HCT116 (cell line): ENCODE measurements at regions not wholly inside any gene's neighbourhood (a gene's known extent, or its start where the extent isn't known, plus 50 kb on each side); places are given as distances from the start of the nearest gene placed in this dataset.

Source experiments
- ATAC-seq: fragments of 200-7000 bp; cut with Tn5 transposase; 2 replicates; pipeline ENCODE4 v1.9.1; 2020; ENCODE audit warnings: mild to moderate bottlenecking, moderate library complexity
- BruUV-seq: library from RNA; stranded (reverse); fragments of 400-500 nt; replicated peaks from 2 replicates; lab custom pipeline; 2021; lab: Mats Ljungman, UMichigan
- CTCF ChIA-PET: fragments of 300-600 bp; sonication (Branson Sonifier 250); formaldehyde crosslinking; loops from one replicate; lab custom pipeline; 2021; ENCODE audit warnings: antibody characterized with exemption; lab: Charles Lee
- POLR2A ChIA-PET: fragments of 300-600, 350-600 bp; sonication (Branson Sonifier 250); formaldehyde crosslinking; loops from one replicate; lab custom pipeline; 2021; ENCODE audit warnings: antibody characterized with exemption; lab: Charles Lee
- RAD21 ChIA-PET, 2 experiments: fragments of 300-600 bp; sonication (Branson Sonifier 250); formaldehyde crosslinking; loops; one replicate each; lab custom pipeline; 2023; ENCODE audit warnings: low total read pairs in 2 of 2; ENCODE audit not compliant: uncharacterized antibody in 2 of 2, unreplicated experiment in 2 of 2, low non-redundant PET in 1 of 2; lab: Charles Lee
- DNase-seq: peaks from one replicate; pipeline ENCODE4 v3.0.0-alpha.2; 2010; ENCODE audit warnings: low read depth, low spot score
- H2AFZ ChIP-seq: fragments of 200-600 bp; shearing (Covaris generic), sonication (generic); 2 replicates; pipeline ENCODE4 v1.6.1; 2017; ENCODE audit warnings: low read depth, mixed run types, mixed read lengths, antibody characterized with exemption, low read length; ENCODE audit not compliant: poor library complexity, severe bottlenecking
- H3K27ac ChIP-seq: 2 replicates; pipeline ENCODE4 v1.5.1; 2012; ENCODE audit warnings: low read depth, low read length
- H3K27me3 ChIP-seq: fragments of 200-600 bp; sonication (generic); 2 replicates; pipeline ENCODE4 v1.6.1; 2016; ENCODE audit warnings: mixed run types, low read length, mixed read lengths; ENCODE audit not compliant: insufficient read depth
- H3K36me3 ChIP-seq, 2 experiments: fragments of 200-500 bp in 1 of 2; fragments of 200-600 bp in 1 of 2; sonication (Bioruptor generic) in 1 of 2; sonication (generic) in 1 of 2; 2 replicates each; pipeline versions ENCODE4 v1.5.1 to v1.6.1; 2014 to 2016; ENCODE audit warnings: low read length in 2 of 2, inconsistent platforms in 1 of 2, mixed read lengths in 1 of 2, mixed run types in 1 of 2; ENCODE audit not compliant: insufficient read depth in 2 of 2, control insufficient read depth in 1 of 2
- H3K4me1 ChIP-seq, 2 experiments: fragments of 200-600 bp in 1 of 2; sonication (generic) in 1 of 2; 2 replicates each; pipeline versions ENCODE4 v1.5.1 to v1.6.1; 2012 to 2017; ENCODE audit warnings: low read length in 2 of 2, inconsistent platforms in 1 of 2, mild to moderate bottlenecking in 1 of 2, mixed read lengths in 1 of 2, mixed run types in 1 of 2, moderate library complexity in 1 of 2; ENCODE audit not compliant: insufficient read depth in 2 of 2, control insufficient read depth in 1 of 2
- H3K4me2 ChIP-seq: fragments of 200-600 bp; sonication (generic); 2 replicates; pipeline ENCODE4 v1.6.1; 2017; ENCODE audit warnings: mixed run types, low read length, mixed read lengths
- H3K4me3 ChIP-seq, 2 experiments: fragments of 200-600 bp in 1 of 2; sonication (generic) in 1 of 2; replicated peaks in 1 of 2; 2 replicates each; pipeline ENCODE4 v1.5.1; 2011 to 2016; ENCODE audit warnings: low read length in 2 of 2, control low read depth in 1 of 2, low read depth in 1 of 2, mild to moderate bottlenecking in 1 of 2, mixed read lengths in 1 of 2, mixed run types in 1 of 2
- H3K79me2 ChIP-seq: fragments of 200-600 bp; sonication (generic); 2 replicates; pipeline ENCODE4 v1.6.1; 2017; ENCODE audit warnings: mild to moderate bottlenecking, mixed run types, low read length, moderate library complexity, mixed read lengths; ENCODE audit not compliant: insufficient read depth
- H3K9ac ChIP-seq: fragments of 200-600 bp; sonication (generic); 2 replicates; pipeline ENCODE4 v1.6.1; 2016; ENCODE audit warnings: low read length, mixed read lengths
- H3K9me2 ChIP-seq: fragments of 200-600 bp; sonication (generic), shearing (Covaris generic); 2 replicates; pipeline ENCODE4 v1.6.1; 2017; ENCODE audit warnings: mixed run types, mild to moderate bottlenecking, moderate library complexity; ENCODE audit not compliant: insufficient read depth
- H3K9me3 ChIP-seq, 2 experiments: fragments of 200-500 bp in 1 of 2; fragments of 200-600 bp in 1 of 2; sonication (Bioruptor generic) in 1 of 2; sonication (generic) in 1 of 2; 2 replicates each; pipeline ENCODE4 v1.6.1; 2014 to 2017; ENCODE audit warnings: low read length in 2 of 2, mixed read lengths in 2 of 2, inconsistent platforms in 1 of 2, low read depth in 1 of 2, mild to moderate bottlenecking in 1 of 2, mixed run types in 1 of 2, moderate library complexity in 1 of 2; ENCODE audit not compliant: control insufficient read depth in 1 of 2, insufficient read depth in 1 of 2
- H4K20me1 ChIP-seq: fragments of 200-600 bp; sonication (generic), shearing (Covaris generic); 2 replicates; pipeline ENCODE4 v1.6.1; 2017; ENCODE audit warnings: mixed run types, mild to moderate bottlenecking, moderate library complexity; ENCODE audit not compliant: insufficient read depth
- CBX3 ChIP-seq: IDR thresholded peaks from 2 replicates; pipeline ENCODE4 v1.6.1; 2012; ENCODE audit warnings: low read depth
- EZH2 ChIP-seq: fragments of 200-600 bp; sonication (generic); IDR thresholded peaks from 2 replicates; pipeline ENCODE4 v1.6.1; 2017; ENCODE audit warnings: antibody characterized with exemption, mixed run types
- EZH2phosphoT487 ChIP-seq: fragments of 200-600 bp; IDR thresholded peaks from 2 replicates; pipeline ENCODE4 v1.6.1; 2018; ENCODE audit warnings: antibody characterized with exemption, borderline replicate concordance
- FOSL1 ChIP-seq: IDR thresholded peaks from 2 replicates; pipeline ENCODE4 v1.6.1; 2012; ENCODE audit warnings: low read depth
- POLR2A ChIP-seq: IDR thresholded peaks from 2 replicates; pipeline ENCODE4 v1.7.0; 2011; ENCODE audit warnings: borderline replicate concordance; ENCODE audit not compliant: insufficient read depth, insufficient read length; ENCODE audit errors: extremely low read depth
- SIN3A ChIP-seq: IDR thresholded peaks from 2 replicates; pipeline ENCODE4 v1.6.1; 2012; ENCODE audit warnings: low read depth
- SRF ChIP-seq: IDR thresholded peaks from 2 replicates; pipeline ENCODE4 v1.6.1; 2012; ENCODE audit warnings: low read depth
- ZFX ChIP-seq: fragments of 450-650 bp; IDR thresholded peaks from 2 replicates; pipeline ENCODE4 v1.6.1; 2017
- ZNF274 ChIP-seq: fragments of 200-500 bp; sonication (Bioruptor generic); IDR thresholded peaks from 2 replicates; pipeline ENCODE4 v1.6.1; 2014; ENCODE audit warnings: mild to moderate bottlenecking, low read depth, low read length, inconsistent platforms
- intact Hi-C: fragments of 100-400 bp; cut with micrococcal nuclease; formaldehyde crosslinking; loops from 2 replicates; pipeline ENCODE4 v1.10.0; 2022
- TF ChIP-seq, protein P1 (sequence below): IDR thresholded peaks from 2 replicates; pipeline ENCODE4 v1.6.1; 2011; ENCODE audit warnings: mild to moderate bottlenecking, low read length, moderate library complexity; ENCODE audit not compliant: insufficient replicate concordance; ENCODE audit errors: extremely low read depth
- TF ChIP-seq, protein P2 (sequence below): IDR thresholded peaks from 2 replicates; pipeline ENCODE4 v1.6.1; 2012
- TF ChIP-seq, protein P3 (sequence below): IDR thresholded peaks from 2 replicates; pipeline ENCODE4 v1.6.1; 2012; ENCODE audit warnings: low read depth
- TF ChIP-seq, protein P4 (sequence below), 3 experiments: fragments of 200-600 bp in 1 of 3; sonication (generic) in 1 of 3; IDR thresholded peaks in 2 of 3; conservative IDR thresholded peaks in 1 of 3; 2 replicates each; pipeline ENCODE4 v1.5.1; 2012 to 2017; ENCODE audit warnings: low read depth in 2 of 3, low read length in 2 of 3, antibody characterized with exemption in 1 of 3, borderline replicate concordance in 1 of 3, control low read depth in 1 of 3, mild to moderate bottlenecking in 1 of 3, mixed read lengths in 1 of 3, mixed run types in 1 of 3, moderate library complexity in 1 of 3; ENCODE audit not compliant: insufficient read depth in 1 of 3

DNA sequence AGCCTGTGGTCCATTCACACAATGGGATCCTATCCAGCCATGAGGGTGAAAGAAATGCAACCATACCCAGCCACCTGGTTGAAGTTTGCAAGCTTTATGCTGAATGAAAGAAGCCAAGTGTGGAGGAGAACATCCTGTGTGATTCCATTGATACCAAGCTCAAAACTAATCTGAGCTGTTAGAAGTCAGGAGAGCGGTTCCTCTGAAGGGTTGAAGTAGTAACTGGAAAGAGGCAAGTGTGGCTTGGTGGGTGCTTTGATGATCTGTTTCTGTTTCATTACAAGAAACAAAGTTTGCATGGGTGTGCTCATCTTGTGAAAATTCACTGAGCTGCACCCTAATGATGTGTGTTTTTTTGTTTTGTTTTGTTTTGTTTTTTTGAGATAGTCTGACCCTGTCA lies 99.4 kb downstream of the SALL1 start:
- no peak for DNase-seq
- Histone ChIP-seq H3K27ac (no peak overlapping the region), H3K4me3 (no peak overlapping the region), H4K20me1 (no peaks in the 10 kb centered on the region), H2AFZ (no peak overlapping the region), H3K27me3 (peaks cover 22% of the 10 kb centered on the region), H3K9ac (no peak overlapping the region), H3K9me2 (no peaks in the 10 kb centered on the region), H3K4me2 (no peak overlapping the region), H3K79me2 (no peaks in the 10 kb centered on the region), H3K9me3 (no peaks in the 10 kb centered on the region), H3K36me3 (no peaks in the 10 kb centered on the region), H3K4me1 (peaks cover 0 to 9% of the 10 kb centered on the region in 2 experiments; a peak in 2 of 4 replicates)
- no TSS peak for BruUV-seq
- no peak for ATAC-seq
- ChIA-PET CTCF (no interaction called here), POLR2A (no interaction called here), RAD21 (no interaction called here)
- intact Hi-C loops, result no loop called here
- TF ChIP-seq, protein P1, sequence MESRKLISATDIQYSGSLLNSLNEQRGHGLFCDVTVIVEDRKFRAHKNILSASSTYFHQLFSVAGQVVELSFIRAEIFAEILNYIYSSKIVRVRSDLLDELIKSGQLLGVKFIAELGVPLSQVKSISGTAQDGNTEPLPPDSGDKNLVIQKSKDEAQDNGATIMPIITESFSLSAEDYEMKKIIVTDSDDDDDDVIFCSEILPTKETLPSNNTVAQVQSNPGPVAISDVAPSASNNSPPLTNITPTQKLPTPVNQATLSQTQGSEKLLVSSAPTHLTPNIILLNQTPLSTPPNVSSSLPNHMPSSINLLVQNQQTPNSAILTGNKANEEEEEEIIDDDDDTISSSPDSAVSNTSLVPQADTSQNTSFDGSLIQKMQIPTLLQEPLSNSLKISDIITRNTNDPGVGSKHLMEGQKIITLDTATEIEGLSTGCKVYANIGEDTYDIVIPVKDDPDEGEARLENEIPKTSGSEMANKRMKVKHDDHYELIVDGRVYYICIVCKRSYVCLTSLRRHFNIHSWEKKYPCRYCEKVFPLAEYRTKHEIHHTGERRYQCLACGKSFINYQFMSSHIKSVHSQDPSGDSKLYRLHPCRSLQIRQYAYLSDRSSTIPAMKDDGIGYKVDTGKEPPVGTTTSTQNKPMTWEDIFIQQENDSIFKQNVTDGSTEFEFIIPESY, result no peak
- TF ChIP-seq SIN3A (no peak), POLR2A (no peak), EZH2 (no peak), SRF (no peak), CBX3 (no peak), ZNF274 (no peak), EZH2phosphoT487 (no peak), ZFX (no peak), FOSL1 (no peak)
- TF ChIP-seq, protein P2, sequence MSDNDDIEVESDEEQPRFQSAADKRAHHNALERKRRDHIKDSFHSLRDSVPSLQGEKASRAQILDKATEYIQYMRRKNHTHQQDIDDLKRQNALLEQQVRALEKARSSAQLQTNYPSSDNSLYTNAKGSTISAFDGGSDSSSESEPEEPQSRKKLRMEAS, result no peak
- TF ChIP-seq, protein P3, sequence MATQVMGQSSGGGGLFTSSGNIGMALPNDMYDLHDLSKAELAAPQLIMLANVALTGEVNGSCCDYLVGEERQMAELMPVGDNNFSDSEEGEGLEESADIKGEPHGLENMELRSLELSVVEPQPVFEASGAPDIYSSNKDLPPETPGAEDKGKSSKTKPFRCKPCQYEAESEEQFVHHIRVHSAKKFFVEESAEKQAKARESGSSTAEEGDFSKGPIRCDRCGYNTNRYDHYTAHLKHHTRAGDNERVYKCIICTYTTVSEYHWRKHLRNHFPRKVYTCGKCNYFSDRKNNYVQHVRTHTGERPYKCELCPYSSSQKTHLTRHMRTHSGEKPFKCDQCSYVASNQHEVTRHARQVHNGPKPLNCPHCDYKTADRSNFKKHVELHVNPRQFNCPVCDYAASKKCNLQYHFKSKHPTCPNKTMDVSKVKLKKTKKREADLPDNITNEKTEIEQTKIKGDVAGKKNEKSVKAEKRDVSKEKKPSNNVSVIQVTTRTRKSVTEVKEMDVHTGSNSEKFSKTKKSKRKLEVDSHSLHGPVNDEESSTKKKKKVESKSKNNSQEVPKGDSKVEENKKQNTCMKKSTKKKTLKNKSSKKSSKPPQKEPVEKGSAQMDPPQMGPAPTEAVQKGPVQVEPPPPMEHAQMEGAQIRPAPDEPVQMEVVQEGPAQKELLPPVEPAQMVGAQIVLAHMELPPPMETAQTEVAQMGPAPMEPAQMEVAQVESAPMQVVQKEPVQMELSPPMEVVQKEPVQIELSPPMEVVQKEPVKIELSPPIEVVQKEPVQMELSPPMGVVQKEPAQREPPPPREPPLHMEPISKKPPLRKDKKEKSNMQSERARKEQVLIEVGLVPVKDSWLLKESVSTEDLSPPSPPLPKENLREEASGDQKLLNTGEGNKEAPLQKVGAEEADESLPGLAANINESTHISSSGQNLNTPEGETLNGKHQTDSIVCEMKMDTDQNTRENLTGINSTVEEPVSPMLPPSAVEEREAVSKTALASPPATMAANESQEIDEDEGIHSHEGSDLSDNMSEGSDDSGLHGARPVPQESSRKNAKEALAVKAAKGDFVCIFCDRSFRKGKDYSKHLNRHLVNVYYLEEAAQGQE, result no peak
- TF ChIP-seq, protein P4, sequence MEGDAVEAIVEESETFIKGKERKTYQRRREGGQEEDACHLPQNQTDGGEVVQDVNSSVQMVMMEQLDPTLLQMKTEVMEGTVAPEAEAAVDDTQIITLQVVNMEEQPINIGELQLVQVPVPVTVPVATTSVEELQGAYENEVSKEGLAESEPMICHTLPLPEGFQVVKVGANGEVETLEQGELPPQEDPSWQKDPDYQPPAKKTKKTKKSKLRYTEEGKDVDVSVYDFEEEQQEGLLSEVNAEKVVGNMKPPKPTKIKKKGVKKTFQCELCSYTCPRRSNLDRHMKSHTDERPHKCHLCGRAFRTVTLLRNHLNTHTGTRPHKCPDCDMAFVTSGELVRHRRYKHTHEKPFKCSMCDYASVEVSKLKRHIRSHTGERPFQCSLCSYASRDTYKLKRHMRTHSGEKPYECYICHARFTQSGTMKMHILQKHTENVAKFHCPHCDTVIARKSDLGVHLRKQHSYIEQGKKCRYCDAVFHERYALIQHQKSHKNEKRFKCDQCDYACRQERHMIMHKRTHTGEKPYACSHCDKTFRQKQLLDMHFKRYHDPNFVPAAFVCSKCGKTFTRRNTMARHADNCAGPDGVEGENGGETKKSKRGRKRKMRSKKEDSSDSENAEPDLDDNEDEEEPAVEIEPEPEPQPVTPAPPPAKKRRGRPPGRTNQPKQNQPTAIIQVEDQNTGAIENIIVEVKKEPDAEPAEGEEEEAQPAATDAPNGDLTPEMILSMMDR (IDR thresholded peaks at IDR 0.05 in 2 of 3, conservative IDR thresholded peaks at IDR 0.05 in 1 of 3; ENCODE audit: borderline replicate concordance in 1 of 3, insufficient read depth in 1 of 3, low read depth in 2 of 3, low read length in 2 of 3), result no peak
